ENCODE measurements at regions not wholly inside any gene's neighbourhood (a gene's known extent, or its start where the extent isn't known, plus 50 kb on each side); places are given as distances from the start of the nearest gene placed in this dataset.
"Not testable (repeated sequence)": the region's sequence is repeated elsewhere in the genome, so short reads cannot be mapped to it uniquely, and the experiment has no call there.

- DNase-seq (ENCODE audit: low read depth): no peak
Measured at GRCh38 chr3:148500881-148501280, 196.8 kb upstream of the AGTR1 start.

GRCh38 chr3:148510116-148510515 lies 187.6 kb upstream of the AGTR1 start:
- DNase-seq (ENCODE audit: low read depth): no peak

GRCh38 chr3:148510561-148510960 lies 187.1 kb upstream of the AGTR1 start:
- no peak for DNase-seq (ENCODE audit: low read depth)

GRCh38 chr3:148512648-148513047 lies 185.1 kb upstream of the AGTR1 start:
- DNase-seq (ENCODE audit: low read depth): no peak

- DNase-seq (ENCODE audit: low read depth): peak; percentile 22
Measured at GRCh38 chr3:148513096-148513543, 184.6 kb upstream of the AGTR1 start.

GRCh38 chr3:148518520-148518919 lies 179.2 kb upstream of the AGTR1 start:
- DNase-seq (ENCODE audit: low read depth): no peak

GRCh38 chr3:148525621-148526020 lies 172.1 kb upstream of the AGTR1 start:
- DNase-seq (ENCODE audit: low read depth): not testable (repeated sequence)

- DNase-seq (ENCODE audit: low read depth): no peak
Measured at GRCh38 chr3:148528024-148528423, 169.7 kb upstream of the AGTR1 start.

GRCh38 chr3:148531836-148532235 lies 165.9 kb upstream of the AGTR1 start:
- DNase-seq (ENCODE audit: low read depth): no peak

- no peak for DNase-seq (ENCODE audit: low read depth)
Measured at GRCh38 chr3:148532326-148532725, 165.4 kb upstream of the AGTR1 start.

GRCh38 chr3:148532774-148533173 lies 164.9 kb upstream of the AGTR1 start:
- DNase-seq (ENCODE audit: low read depth): no peak

- no peak for DNase-seq (ENCODE audit: low read depth)
Measured at GRCh38 chr3:148534089-148534988, 163.4 kb upstream of the AGTR1 start.

GRCh38 chr3:148535001-148535400 lies 162.7 kb upstream of the AGTR1 start:
- DNase-seq (ENCODE audit: low read depth): no peak

- no peak for DNase-seq (ENCODE audit: low read depth)
Measured at GRCh38 chr3:148540266-148540665, 157.4 kb upstream of the AGTR1 start.

- no peak for DNase-seq (ENCODE audit: low read depth)
Measured at GRCh38 chr3:148540851-148541250, 156.9 kb upstream of the AGTR1 start.

GRCh38 chr3:148546959-148547358 lies 150.7 kb upstream of the AGTR1 start:
- no peak for DNase-seq (ENCODE audit: low read depth)

- DNase-seq (ENCODE audit: low read depth): no peak
Measured at GRCh38 chr3:148551767-148552260, 145.9 kb upstream of the AGTR1 start.

GRCh38 chr3:148554367-148554766 lies 143.3 kb upstream of the AGTR1 start:
- no peak for DNase-seq (ENCODE audit: low read depth)

- DNase-seq (ENCODE audit: low read depth): no peak
Measured at GRCh38 chr3:148556664-148557063, 141.0 kb upstream of the AGTR1 start.

GRCh38 chr3:148577579-148577978 lies 120.1 kb upstream of the AGTR1 start:
- DNase-seq (ENCODE audit: low read depth): not testable (repeated sequence)

GRCh38 chr3:148582126-148582525 lies 115.6 kb upstream of the AGTR1 start:
- DNase-seq (ENCODE audit: low read depth): no peak

- DNase-seq (ENCODE audit: low read depth): no peak
Measured at GRCh38 chr3:148583793-148584192, 113.9 kb upstream of the AGTR1 start.

GRCh38 chr3:148584438-148584837 lies 113.3 kb upstream of the AGTR1 start:
- DNase-seq (ENCODE audit: low read depth): no peak

Data from HS-5 (cell line).